NT2/D1 (cell line): ENCODE measurements at regions not wholly inside any gene's neighbourhood (a gene's known extent, or its start where the extent isn't known, plus 50 kb on each side); places are given as distances from the start of the nearest gene placed in this dataset.

Source experiments
- DNase-seq: peaks from one replicate; pipeline ENCODE4 v3.0.0-alpha.2; 2011; ENCODE audit warnings: low read depth, low spot score
- H3K27me3 ChIP-seq: 2 replicates; pipeline ENCODE4 v1.6.0; 2011; ENCODE audit warnings: mild to moderate bottlenecking; ENCODE audit not compliant: insufficient read length, insufficient read depth
- H3K36me3 ChIP-seq: 2 replicates; pipeline ENCODE4 v1.6.1; 2011; ENCODE audit warnings: mild to moderate bottlenecking, low read length, mixed read lengths; ENCODE audit not compliant: insufficient read depth, insufficient read length
- H3K4me1 ChIP-seq: 2 replicates; pipeline ENCODE4 v1.5.1; 2011; ENCODE audit not compliant: insufficient read depth, insufficient read length
- H3K4me3 ChIP-seq: 2 replicates; pipeline ENCODE4 v1.5.1; 2011; ENCODE audit warnings: low read depth; ENCODE audit not compliant: insufficient read length
- H3K9ac ChIP-seq: 2 replicates; pipeline ENCODE4 v1.6.0; 2011; ENCODE audit warnings: low read depth; ENCODE audit not compliant: insufficient read length
- H3K9me3 ChIP-seq: 2 replicates; pipeline ENCODE4 v1.5.1; 2011; ENCODE audit warnings: mild to moderate bottlenecking, low read length; ENCODE audit not compliant: insufficient read depth
- SUZ12 ChIP-seq: IDR thresholded peaks from 2 replicates; pipeline ENCODE4 v1.6.1; 2011; ENCODE audit not compliant: insufficient read length, insufficient read depth; ENCODE audit errors: extremely low read depth
- YY1 ChIP-seq: IDR thresholded peaks from 2 replicates; pipeline ENCODE4 v1.6.1; 2011; ENCODE audit not compliant: insufficient read length, insufficient read depth
- ZNF274 ChIP-seq: IDR thresholded peaks from 2 replicates; pipeline ENCODE4 v1.6.1; 2011; ENCODE audit warnings: mild to moderate bottlenecking, low read depth, low read length

GRCh38 chr4:140252742-140253555 lies 99.0 kb upstream of the MAML3 start:
- H3K27me3 ChIP-seq, result peaks cover 6% of the 10 kb centered on the region
- TF ChIP-seq ZNF274, result no peak
- no peak for TF ChIP-seq SUZ12
- no peak for TF ChIP-seq YY1
- DNase-seq, result peak; percentile 28
- H3K4me3 ChIP-seq, result peak overlapping the region; percentile 55
- peaks cover 5% of the 10 kb centered on the region for H3K4me1 ChIP-seq
- peak overlapping the region; percentile 86 for H3K9ac ChIP-seq
- H3K36me3 ChIP-seq, result no peaks in the 10 kb centered on the region
- no peaks in the 10 kb centered on the region for H3K9me3 ChIP-seq

- Histone ChIP-seq H3K36me3 (no peaks in the 10 kb centered on the region), H3K4me3 (peak overlapping the region; percentile 55), H3K4me1 (peaks cover 5% of the 10 kb centered on the region), H3K9ac (peak overlapping the region; percentile 86), H3K9me3 (no peaks in the 10 kb centered on the region), H3K27me3 (peaks cover 6% of the 10 kb centered on the region)
- DNase-seq, result no peak
- TF ChIP-seq ZNF274, result no peak
- TF ChIP-seq YY1, result no peak
- TF ChIP-seq SUZ12, result no peak
Measured at GRCh38 chr4:140252141-140252741, 98.3 kb upstream of the MAML3 start.

GRCh38 chr4:140251571-140251970 lies 97.6 kb upstream of the MAML3 start:
- TF ChIP-seq SUZ12 (no peak), ZNF274 (no peak), YY1 (no peak)
- peaks cover 5% of the 10 kb centered on the region for H3K4me1 ChIP-seq
- H3K4me3 ChIP-seq, result no peak overlapping the region
- DNase-seq, result no peak
- H3K36me3 ChIP-seq, result no peaks in the 10 kb centered on the region
- H3K27me3 ChIP-seq, result peaks cover 6% of the 10 kb centered on the region
- H3K9ac ChIP-seq, result no peak overlapping the region
- H3K9me3 ChIP-seq, result no peaks in the 10 kb centered on the region

GRCh38 chr4:140250989-140251552 lies 97.1 kb upstream of the MAML3 start:
- Histone ChIP-seq H3K4me3 (no peak overlapping the region), H3K36me3 (no peaks in the 10 kb centered on the region), H3K9me3 (no peaks in the 10 kb centered on the region), H3K9ac (no peak overlapping the region), H3K4me1 (peaks cover 5% of the 10 kb centered on the region), H3K27me3 (peaks cover 6% of the 10 kb centered on the region)
- TF ChIP-seq SUZ12 (no peak), ZNF274 (no peak), YY1 (no peak)
- DNase-seq, result no peak

GRCh38 chr4:140249351-140249750 lies 95.4 kb upstream of the MAML3 start:
- H3K4me3 ChIP-seq, result no peak overlapping the region
- peaks cover 6% of the 10 kb centered on the region for H3K27me3 ChIP-seq
- TF ChIP-seq YY1 (no peak), SUZ12 (no peak), ZNF274 (no peak)
- no peak for DNase-seq
- no peak overlapping the region for H3K9ac ChIP-seq
- no peaks in the 10 kb centered on the region for H3K36me3 ChIP-seq
- H3K9me3 ChIP-seq, result no peaks in the 10 kb centered on the region
- H3K4me1 ChIP-seq, result peaks cover 5% of the 10 kb centered on the region

- Histone ChIP-seq H3K9me3 (no peaks in the 10 kb centered on the region), H3K9ac (no peak overlapping the region), H3K36me3 (no peaks in the 10 kb centered on the region), H3K27me3 (no peaks in the 10 kb centered on the region), H3K4me3 (no peak overlapping the region), H3K4me1 (peaks cover 5% of the 10 kb centered on the region)
- no peak for TF ChIP-seq SUZ12
- TF ChIP-seq YY1, result no peak
- no peak for TF ChIP-seq ZNF274
- no peak for DNase-seq
Measured at GRCh38 chr4:140247237-140247636, 93.3 kb upstream of the MAML3 start.

GRCh38 chr4:140246216-140246615 lies 92.2 kb upstream of the MAML3 start:
- Histone ChIP-seq H3K9ac (no peak overlapping the region), H3K9me3 (no peaks in the 10 kb centered on the region), H3K36me3 (no peaks in the 10 kb centered on the region), H3K4me1 (peaks cover 3% of the 10 kb centered on the region), H3K27me3 (no peaks in the 10 kb centered on the region), H3K4me3 (no peak overlapping the region)
- TF ChIP-seq SUZ12, result no peak
- TF ChIP-seq YY1, result no peak
- TF ChIP-seq ZNF274, result no peak
- no peak for DNase-seq
